ENCODE measurements at regions not wholly inside any gene's neighbourhood (a gene's known extent, or its start where the extent isn't known, plus 50 kb on each side); places are given as distances from the start of the nearest gene placed in this dataset.

DNA sequence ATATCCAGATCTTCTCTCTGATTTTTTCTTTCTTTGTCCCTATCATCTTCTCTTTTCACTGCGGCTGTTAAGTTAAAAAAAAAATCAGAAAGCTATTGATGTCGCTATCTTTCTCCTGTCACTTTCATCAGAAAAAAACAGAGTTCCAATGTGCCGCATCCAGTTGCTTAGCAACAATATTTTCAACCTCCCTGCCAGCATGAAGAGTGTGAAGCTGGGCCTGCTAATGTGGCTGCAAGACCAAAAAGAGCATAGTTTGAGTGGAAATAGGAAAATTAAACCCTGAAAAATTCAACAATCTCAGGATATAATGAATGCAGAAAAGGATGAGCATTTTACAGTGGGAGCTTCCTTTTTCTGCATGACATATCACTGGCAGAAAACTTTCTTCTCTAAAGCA is 1025.4 kb upstream of the LRFN5 start:
- TF ChIP-seq CTCF (IDR thresholded peaks at IDR 0.05) (no peak), POLR2AphosphoS5 (IDR thresholded peaks at IDR 0.05; ENCODE audit: low read depth, low read length) (no peak)

Measured in Panc1 (cell line).